ENCODE measurements at regions not wholly inside any gene's neighbourhood (a gene's known extent, or its start where the extent isn't known, plus 50 kb on each side); places are given as distances from the start of the nearest gene placed in this dataset.

- no peak for DNase-seq
Observed at GRCh38 chr2:109070290-109070689, 58.7 kb upstream of the SH3RF3 start.

DNA sequence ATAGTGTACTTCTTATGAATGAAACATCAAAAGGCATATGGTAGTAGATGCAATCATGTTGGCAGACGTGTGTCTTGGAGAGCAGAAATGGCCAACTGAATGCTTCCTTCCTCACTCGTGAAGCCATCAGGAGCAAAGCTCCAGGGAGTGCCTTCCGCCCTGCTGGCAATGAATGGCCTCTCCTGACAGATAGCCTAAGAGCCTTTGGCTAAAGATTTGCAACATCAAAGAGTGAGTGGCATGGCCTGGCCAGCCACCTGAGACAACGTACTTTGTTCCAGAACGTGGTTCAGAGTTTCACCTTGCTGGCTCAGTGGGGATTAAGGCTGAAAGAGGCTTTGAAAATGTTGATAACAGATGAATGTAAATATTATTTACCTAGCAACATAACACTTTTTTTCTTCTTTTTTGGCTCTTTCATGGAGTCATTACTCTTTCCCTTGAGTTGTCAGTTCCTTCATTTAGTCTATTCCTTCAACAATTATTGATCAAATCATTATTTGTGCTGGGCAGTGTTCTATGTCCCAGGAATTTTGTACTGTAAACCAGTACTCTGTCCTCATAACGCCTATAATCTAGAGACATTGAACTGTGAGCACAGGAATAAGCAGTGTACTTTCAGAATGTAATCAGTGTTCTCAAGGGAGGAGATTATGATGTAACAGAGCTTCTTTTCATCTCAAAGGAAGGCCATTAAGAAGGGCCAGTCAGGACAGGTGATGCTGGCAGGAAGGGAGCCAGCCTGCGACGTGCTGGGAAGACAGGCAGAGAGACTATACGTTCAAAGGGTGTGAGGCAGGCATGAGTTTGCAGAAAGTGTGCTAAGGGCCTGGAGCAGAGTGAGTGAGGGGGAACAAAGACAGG lies 59.4 kb upstream of the SH3RF3 start:
- no peak for DNase-seq

GRCh38 chr2:109068811-109069210 lies 60.2 kb upstream of the SH3RF3 start:
- DNase-seq: no peak

- no peak for DNase-seq
Observed at GRCh38 chr2:109067631-109068125, 61.3 kb upstream of the SH3RF3 start.

- no peak for DNase-seq
Observed at GRCh38 chr2:109066917-109067597, 61.9 kb upstream of the SH3RF3 start.

DNA sequence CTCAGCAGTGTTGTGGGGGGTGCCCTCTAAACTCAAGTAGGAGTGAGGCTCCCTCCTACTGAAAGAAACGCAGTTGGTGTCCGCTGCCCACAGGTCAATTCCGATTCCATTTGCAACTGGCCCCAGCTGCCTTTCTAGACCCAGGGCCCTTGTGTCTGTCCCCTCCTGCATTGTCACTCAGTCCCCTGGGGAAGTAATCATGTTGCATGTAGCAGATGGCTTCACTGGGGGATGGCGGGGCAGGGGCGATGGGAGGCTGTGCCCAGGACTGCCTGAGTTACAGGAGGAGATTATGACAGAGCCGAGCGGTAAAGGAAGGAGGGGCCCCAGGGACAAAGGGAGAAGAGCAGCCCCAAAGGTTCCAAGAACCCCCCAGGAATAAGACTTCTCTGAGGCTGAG lies 62.5 kb upstream of the SH3RF3 start:
- DNase-seq: no peak

DNA sequence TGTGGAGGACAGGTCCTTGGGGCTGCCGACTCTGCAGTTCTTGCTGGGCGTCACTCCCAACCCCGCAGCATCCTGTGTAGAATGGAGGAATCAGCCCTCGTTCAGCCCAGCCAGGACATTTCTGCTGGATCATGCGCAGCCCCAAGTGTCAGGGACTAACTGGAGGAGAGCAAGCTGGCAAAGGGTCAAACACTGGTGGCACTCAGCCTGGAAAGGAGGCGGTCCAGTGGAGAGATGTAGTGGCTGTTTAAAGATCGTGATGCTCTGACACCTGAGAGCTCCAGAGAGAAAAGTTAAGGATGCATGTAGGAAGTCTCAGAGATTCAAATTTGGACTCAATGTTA lies 63.6 kb upstream of the SH3RF3 start:
- no peak for DNase-seq

DNA sequence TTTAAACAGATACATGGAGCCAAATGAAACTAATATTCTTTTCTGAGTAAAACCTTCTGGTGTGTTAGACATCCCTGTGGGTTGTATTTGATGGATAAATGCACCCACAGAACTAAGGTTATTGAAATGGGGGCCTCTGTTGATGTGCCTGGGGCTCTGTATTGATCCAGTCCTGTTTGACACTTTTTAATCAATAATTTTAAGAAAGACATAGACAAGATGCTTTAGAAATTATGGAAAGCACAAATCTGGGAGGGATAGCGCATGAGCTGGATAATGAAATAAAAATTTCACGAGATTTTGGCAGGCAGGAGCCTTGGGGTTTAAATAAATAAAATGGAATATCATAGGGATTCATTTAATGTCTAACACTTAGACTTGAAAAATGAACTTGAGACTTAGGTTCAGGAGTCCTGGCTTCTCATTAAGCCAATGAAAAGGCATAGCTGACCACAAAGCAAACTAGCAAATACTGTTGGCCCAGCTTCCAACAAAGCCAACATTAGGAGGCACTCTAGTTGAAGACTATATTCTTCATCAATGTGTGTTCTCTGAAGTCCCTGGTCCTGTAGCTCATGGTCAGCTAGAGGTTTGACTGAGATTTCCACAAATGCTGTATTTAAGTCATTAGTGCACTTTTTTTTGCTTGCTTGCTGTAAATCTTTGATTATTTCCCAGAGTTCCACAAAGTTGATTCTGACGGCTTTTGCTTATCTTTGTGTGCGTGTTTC lies 64.2 kb upstream of the SH3RF3 start:
- no peak for DNase-seq

GRCh38 chr2:109062859-109063700 lies 65.9 kb upstream of the SH3RF3 start:
- no peak for DNase-seq

DNA sequence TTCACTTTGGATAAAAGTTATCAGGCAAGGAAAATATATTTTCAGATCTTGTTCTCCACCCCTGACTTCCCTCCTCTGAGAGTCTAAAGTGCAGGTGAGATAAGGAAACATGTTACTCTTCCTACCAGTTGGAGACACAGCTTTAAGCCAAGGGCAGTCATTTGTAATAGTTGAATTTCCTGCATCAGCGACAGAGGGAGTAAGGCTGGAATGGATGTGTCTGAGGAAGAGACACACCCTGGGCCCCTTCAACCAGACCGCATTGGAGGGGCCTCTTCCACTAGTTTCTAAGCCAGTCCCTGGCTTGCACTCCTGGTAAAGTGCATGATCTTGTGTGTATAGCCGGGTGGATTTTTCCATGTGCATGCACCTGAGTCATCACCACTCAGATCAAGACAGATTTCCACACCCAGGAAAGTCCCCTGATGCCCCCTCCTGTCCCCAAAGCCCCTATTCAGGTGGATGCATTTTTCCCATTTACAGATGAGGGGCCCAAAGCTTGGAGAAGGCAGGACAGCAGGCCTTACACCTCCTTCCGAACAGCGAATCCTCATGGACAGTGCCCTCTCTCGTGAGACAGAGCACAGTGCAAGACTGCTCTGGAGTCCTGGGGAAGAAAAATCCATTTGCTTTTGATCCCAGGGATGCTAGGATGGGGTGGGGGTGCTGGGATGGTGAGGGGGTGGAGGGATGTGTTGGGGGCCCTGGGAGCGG lies 66.7 kb upstream of the SH3RF3 start:
- no peak for DNase-seq

DNA sequence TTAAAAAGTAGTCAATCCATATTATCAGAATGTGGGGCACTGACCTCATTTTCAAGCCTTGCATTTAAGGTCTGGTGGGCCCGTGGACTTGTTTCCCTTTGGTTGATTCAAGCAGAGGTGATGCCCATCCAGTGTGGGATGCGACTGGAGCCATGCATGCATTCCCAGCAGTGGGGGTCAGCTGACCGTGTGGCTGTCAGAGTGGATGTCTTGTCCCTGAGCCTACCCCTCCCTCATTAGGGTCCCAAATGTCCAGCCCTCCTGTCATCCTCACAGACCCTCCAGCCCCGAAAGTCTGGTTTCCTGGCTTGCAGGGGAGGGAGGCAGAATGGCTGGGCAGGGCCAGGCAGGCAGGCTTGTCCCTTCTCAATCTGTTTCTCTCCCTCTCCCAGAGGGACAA lies 67.3 kb upstream of the SH3RF3 start:
- DNase-seq: no peak

DNA sequence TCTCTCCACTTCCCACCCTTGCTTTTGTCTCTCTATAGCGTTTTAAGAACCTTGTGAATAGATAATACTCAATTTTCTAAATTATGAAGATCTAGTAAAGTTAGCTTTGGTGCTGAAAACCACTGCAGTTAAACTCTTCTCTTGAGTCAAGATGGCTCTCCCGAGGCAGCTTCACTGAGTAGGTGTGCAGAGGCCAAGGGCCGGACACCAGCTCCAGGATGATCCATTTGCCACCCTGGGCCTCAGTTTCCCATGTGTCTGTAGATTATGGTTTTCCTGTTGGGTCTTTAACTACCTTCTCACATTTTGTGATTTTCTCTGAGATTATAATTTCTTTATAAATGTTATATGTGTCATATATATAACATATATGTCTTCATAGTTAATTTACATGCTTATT lies 68.5 kb upstream of the SH3RF3 start:
- no peak for DNase-seq

GRCh38 chr2:109059474-109060165 lies 69.4 kb upstream of the SH3RF3 start:
- DNase-seq: no peak

GRCh38 chr2:109058802-109059201 lies 69.8 kb upstream of the EDAR start:
- DNase-seq: no peak

DNA sequence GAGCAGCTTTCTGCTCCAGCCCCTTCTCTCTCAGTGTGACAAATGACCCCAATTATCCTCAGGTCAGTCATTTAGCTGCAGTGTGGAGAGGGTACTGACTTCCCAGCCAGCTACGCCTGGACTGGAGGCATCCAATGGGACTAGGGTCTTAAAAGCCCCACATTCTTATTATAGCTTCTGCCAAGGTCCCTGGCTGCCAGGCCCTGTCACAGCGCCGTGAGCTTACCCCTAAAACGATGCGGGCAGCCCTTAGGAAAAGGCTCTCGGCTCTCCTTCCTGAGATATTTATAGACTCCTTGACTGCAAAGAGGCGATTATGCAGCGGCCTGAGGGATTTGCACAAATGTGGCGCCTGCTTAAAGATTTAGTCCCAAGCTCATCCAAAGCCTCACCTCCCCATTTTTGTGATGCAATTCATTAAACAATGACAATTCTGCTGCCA lies 69.2 kb upstream of the EDAR start:
- no peak for DNase-seq

GRCh38 chr2:109057686-109058085 lies 68.7 kb upstream of the EDAR start:
- no peak for DNase-seq

- no peak for DNase-seq
Observed at GRCh38 chr2:109055435-109055834, 66.4 kb upstream of the EDAR start.

- DNase-seq: no peak
Observed at GRCh38 chr2:109054865-109055264, 65.8 kb upstream of the EDAR start.

GRCh38 chr2:109053716-109054115 lies 64.7 kb upstream of the EDAR start:
- no peak for DNase-seq

DNA sequence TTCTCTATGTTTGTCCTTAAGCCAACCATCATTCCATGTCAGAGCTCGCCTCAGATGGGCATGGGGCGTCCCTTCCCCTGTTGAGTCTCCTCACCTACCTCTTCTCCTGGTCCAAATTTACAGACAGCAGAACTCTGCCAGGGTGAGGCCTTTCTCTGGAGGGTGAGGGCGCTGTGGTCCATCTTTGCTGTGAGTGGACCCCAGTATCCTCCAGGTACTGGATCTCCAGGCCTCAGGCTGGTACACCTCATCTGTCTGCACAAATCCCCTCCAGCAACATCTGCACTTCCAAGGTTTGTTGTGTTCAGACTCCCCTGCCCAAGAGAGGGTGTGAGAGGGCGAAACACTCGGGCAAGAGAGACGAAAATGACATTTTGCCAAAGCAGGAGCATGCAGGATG lies 63.9 kb upstream of the EDAR start:
- no peak for DNase-seq

DNA sequence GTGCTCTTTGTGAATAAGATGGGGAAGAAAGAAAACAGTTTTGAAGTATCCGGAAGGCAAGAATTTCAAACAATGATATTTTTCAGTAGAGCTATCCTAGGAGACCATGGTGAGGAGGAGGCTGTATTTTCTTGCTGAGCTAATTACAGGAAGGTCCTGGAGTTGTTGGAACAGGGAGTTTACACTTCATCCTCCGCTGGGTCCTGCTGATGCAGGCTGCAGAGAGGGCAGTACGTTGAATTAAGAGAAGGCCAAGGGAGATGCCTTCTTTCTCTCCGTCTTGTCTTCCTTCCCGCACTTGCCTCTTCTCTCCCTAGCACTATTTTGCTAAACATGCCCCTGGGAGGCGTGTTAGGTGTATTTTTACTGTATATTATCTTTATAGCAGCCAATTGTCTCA lies 60.0 kb upstream of the EDAR start:
- no peak for DNase-seq
